ENCODE measurements at regions not wholly inside any gene's neighbourhood (a gene's known extent, or its start where the extent isn't known, plus 50 kb on each side); places are given as distances from the start of the nearest gene placed in this dataset.
A peak's percentile ranks its signal among the peaks of the same experiment; 100 is the strongest.

DNA sequence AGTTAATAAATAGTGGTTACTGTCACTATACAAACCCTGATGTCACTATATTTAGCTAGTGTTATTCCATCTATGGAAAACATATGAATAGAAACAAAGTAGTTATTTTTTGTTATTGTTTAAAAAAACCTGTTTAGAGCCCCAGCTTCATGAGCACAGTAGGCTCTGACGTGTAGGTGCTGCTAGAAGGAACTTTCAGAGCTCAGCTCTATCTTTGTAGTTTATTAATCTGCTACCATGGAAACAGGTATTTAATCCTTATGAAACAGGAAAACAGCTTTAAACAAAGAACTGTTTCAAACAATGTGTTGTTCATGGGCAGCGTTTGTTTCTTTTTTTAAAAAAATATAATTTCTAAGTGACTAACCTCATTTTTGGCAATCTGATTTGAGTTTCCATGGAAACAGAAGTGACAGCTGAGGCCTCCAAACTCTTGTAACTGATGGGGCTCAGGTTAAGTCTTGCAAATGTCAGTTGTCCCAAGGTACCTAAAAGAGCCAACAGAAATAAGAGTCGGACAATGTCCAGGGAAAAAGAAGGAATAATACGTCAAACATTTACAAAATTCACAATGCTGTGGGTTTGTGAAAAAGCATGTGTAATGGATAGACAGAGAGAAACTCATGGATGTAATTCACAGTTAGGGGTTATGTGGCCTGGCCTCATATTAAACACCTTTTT, 162.0 kb upstream of the C21orf91 start:
- no peak for DNase-seq (ENCODE audit: low read depth)

DNA sequence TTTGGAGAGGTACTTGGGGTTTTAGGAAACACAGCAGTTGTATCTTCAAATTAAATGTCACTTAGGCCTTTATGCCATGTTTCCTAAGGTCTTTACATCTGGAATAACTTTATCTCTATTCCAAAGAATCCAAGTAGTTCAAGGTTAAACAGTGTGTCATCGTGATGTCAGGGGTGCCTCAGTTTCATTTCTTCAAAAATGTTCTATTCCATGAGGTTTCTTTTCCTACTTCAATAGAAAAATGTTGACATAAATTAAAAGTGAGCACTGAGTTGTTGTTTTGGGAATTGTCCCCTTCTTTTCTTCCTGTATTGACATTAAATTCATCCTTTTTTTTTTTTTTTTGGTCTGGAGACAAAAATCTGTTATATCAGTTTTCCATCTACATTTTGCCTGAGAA, 160.6 kb upstream of the C21orf91 start:
- DNase-seq (ENCODE audit: low read depth) = no peak

DNA sequence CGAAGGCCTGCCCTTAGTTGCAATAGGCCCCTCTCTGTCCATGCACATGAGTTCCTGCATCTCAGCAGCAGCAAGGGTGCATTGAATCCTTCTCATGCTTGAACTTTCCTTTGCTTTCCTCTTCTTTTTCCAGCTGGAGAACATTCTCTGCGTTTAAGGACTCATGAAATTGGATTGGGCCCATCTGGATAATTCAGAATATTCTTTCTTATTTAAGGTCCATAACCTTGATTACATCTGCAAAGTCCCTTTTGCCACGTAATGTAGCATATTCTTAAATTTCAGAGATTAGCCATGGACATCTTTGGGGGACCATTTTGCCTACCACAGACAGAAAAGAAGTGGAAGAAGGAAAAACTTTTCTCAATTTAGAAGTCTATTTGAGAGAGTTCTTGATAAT, 159.7 kb upstream of the C21orf91 start:
- no peak for DNase-seq (ENCODE audit: low read depth)

DNA sequence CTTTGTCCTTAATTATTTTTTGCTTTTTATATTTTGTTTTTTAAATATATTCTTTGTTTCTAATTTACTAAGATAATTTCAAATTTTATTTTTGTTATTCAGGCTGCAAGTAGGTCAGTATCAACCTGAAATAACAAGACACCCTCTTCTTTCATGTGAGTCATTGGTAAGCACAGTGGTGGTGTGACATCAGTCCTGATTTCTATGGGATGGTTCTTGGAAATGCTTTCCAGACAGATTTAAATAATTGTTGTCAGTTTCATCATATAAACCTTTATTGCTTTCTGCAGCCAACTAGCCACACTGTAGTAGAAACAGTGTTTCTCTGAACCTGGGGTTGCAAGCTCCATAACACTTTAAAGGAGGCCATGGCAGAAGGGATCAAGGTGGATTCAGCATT, 157.5 kb upstream of the C21orf91 start:
- no peak for DNase-seq (ENCODE audit: low read depth)

DNA sequence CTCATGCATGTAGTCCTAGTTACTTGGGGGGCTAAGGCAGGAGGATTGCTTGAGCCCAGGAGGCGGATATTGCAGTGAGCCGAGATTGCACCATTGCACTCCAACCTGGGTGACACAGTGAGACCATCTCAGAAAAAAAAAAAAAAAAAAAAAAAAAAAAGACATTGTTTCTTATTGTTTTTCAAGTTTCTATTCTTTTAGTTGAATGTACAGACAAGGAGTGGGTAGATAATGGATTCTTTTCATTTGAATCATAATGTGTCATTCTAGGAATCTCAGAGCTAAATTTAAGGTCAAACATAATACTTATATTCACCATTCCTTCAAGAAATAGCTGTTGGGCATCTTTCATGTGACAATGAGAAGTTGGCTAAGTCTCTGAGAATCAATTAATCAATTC, 157.0 kb upstream of the C21orf91 start:
- no peak for DNase-seq (ENCODE audit: low read depth)

DNA sequence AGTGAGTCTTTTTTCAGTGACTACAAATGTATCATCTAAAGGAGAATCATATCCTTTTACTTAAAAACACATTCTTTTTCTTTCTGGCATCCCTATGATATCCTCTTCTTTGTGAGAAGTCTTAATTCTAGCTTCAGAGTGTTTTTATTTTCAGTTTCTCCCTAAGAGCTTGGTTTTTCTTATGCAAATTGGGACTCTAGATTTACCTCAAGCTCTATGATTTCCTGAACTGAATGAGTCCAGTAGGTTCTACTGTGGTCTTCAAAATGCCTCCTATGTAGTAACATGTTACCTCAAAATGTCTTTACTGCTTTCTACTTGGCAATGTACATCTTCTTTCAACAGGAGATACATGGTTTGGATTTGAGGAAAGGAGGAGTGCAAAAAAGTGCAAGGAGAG, 148.2 kb upstream of the C21orf91 start:
- no peak for DNase-seq (ENCODE audit: low read depth)

DNA sequence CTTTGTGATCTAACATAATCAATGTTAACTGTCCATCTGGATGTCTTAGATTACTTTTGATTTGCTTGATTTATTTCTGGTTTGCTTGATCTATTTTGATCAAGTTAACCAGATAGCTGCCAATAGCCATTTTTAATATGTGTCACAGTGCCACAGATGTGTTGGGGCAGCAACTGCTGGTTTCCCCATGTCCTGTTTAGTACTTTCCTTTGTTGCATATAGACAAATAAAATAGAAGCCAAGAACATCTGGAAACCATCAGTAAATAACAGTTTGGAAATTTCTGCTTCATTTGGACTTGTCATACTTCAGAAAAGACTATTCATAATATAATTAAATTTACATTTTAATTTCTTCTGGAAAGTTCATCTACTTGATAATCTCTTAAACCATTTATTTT, 145.6 kb upstream of the C21orf91 start:
- no peak for DNase-seq (ENCODE audit: low read depth)

DNA sequence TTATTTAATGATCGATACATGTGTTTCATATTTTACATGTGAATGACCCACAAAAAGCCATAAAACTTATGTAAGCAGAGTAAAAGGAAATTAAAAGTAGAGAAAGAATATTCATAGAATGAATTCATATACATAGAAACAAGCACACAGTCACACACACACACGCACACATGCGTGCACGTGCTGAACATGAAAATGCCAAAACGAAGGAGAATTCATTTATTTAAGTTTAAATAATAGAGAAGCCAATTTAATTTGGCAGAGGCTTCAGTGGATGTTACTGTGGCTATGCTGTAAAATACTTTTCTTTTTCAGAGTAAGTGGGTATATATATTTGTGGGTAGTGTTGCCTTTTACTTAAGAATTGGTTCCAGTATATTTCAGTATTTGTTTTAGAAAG, 145.0 kb upstream of the C21orf91 start:
- no peak for DNase-seq (ENCODE audit: low read depth)

DNA sequence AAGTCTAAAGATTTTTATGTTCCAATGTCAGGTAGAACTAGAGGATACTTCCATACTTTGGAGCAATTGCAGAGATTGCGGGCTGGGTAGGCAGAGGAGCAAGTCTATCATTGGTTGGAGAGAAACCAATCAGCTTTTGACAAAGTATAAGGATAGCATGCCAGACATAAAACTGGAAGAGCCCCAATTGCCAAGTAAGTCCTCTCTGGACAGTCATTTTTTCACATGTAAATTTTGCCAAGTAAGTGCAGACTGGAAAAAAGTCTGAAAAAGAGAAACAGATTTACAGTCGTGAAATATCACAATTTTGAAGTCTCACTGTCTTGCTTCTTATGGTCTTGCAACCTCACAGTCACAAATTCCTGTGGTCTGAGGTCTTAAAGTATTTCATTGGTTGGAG, 131.4 kb upstream of the C21orf91 start:
- no peak for DNase-seq (ENCODE audit: low read depth)

DNA sequence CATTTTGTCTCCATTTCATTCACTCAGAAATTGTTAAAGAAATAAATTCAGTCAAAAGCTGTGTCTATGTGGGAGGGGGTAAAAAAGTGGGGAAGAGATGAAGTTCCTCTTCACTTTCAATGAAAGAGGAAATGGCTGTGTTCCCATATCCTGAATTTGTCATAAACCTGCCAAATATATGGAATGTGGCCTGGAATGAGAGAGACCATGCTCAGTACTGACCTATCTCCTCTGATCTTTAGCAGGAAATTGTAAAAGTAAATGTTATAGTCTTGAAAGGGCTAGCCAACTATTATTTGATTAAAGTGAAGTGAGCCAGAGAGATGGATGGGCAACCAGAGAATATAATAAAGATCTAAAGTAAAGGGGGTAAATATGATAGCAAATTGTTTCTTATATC, 130.3 kb upstream of the C21orf91 start:
- DNase-seq (ENCODE audit: low read depth) = no peak

DNA sequence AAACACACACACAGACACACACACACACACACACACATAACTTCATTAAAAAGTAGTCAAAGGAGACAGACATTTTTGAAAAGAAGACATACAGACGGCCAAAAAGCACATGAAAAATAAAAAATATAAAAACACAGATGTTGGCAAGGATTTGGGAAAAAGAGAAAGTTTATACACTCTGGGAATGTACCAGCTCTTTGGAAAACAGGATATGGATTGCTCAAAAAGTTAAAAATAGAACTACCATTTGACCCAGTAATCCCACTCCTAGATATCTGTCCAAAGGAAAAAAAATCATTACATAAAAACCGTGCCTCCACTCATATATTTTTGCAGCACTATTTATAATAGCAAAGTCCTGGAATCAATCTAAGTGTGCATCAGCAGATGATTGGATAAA, 128.4 kb upstream of the C21orf91 start:
- DNase-seq (ENCODE audit: low read depth) = no peak

DNA sequence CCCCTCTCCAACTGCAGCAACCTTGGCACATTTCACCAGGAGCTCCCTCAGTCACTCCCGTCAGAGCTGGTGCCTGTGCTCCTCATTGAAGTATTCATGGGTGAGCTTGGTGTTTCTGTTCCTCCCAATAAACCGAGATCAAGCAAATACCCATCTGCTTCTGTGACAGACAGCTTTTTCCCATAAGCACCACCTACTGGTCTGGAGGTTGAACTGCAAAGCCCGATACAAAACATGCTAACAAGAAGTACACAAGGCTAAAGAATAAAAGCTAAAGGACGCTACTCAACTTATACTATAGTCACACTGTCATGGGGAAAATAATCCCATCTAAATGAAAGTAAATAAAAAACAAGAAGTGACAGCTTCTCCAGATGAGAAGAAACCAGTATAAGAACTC, 111.9 kb upstream of the C21orf91 start:
- peak; percentile 5 for DNase-seq (ENCODE audit: low read depth)

DNA sequence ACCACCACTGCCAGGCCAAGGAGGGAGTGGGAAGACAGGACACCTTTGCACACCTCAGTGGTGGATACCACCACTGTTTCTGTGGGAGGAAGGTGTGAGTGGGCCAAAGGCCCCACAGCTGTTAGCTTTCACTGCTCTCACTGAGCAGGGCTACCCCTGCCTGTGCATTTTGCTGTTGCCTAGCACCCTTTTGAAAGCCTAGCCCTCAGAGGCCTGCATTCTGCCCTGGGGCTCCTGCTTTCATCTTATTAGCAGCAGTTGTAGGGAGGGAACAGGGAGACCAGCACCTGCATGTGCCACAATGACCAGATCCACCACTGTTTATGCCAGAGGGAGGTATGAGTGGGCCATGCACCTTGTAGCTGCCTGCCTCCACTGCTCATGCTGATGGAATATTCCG, 110.9 kb upstream of the C21orf91 start:
- DNase-seq (ENCODE audit: low read depth) = no peak

DNA sequence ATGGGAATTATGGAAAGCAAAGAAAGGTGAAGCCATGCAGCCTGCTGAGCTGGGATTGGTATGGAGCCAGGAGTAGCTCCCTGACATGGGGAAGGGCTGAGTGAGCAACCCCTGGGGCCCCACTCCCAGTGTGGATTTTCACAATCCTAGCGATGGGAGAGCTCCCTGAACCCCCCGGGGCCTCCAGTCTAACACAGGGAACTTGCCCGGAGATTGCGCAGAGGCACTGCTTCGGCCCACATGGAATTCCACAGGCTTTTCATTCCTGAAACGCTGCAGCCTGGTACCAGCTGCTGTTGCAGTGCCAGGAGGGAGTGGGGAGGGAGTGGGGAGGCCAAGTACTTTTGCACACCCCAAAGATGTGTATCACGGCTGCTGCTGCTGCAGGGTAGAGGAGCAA, 110.4 kb upstream of the C21orf91 start:
- DNase-seq (ENCODE audit: low read depth) = no peak

DNA sequence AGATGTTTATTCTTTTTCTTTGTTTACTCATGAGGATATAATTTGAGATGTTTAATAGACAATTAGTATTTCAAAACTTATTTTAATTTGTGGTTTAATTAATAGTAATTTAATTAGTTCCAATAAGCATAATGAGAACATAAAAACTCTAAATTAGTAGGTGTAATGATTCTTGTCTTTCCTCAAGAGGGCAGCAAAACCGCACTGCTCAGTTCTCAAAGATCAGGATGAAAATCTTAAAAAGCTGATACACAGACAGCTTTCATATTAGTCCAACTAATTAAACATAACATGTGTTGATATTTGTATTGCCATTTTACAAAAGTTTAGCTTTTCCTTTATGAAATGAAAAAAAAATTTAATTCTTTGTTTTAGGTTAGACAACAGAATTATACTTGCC, 106.7 kb upstream of the C21orf91 start:
- DNase-seq (ENCODE audit: low read depth) = peak; percentile 25

DNA sequence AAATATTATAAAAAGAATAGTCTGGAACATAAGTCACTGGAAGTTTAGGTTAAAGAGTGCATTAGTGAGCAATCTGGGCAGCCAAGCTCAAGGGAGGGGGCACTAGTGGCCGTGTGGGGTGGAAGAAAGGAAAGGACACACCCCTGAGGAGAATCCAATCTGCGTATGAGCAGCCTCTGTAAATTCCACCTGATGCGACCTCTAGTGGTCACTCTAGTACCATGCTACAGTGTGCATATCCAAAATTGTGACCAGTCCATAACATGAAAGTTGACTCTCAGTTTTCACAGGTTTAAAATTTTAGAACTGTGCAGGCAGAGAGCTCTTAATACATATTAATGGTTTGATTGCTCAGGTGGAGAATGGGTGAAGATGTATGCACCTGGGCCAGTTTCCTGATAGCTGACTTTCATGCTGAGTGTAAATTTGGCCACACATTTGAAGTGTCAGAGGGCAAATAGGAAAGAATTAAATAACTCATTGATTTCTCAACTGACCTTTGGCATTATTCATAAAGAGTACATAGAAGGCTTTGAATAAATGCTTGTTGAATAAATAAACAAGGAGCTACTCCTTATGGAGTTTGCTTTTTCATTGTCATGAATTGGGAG, 105.9 kb upstream of the C21orf91 start:
- peak; percentile 60 for DNase-seq (ENCODE audit: low read depth)

DNA sequence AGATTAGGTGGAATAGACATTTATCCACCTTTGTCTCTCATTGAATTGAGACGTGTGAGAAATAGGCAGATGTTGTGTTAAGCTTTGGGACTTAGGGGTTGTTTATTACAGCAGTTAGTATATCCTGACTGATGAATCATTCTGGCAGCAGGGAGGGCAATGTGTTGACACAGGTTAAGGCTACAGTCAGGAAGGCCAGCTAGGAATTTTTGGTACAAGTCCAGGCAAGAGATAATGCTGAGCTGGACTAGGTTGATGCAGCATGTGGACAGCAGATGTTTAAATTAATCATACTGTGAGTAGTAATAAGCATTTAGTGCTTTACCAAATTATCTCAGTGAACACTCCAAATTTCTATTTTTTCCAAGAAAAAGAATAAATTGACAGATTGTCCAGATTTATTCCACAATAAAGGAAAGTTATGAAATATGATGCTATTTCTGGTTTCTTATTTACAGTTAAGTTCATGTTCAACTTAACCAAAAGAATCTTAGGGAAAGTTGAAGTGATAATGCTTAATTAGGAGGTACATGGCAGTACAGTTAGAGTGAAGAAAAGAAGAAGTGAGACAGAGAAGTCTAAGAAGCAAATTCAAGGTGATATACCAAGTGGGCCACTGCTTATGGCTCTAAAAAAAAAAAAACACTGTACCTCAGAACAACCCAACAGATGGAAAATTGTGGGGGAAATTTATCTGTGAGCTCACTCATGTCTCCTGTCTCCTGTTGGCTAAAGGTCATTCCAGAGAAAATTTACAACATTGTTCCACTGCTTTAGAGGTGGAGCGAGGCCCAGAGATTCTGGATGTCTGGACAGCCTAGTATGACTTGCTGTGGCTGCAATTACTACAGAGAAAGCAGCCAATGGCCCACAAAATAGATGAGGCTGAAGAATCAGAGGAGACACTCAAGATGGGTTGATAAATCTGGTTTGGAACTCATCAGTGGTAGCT, 102.7 kb upstream of the C21orf91 start:
- peak; percentile 97 for DNase-seq (ENCODE audit: low read depth)

DNA sequence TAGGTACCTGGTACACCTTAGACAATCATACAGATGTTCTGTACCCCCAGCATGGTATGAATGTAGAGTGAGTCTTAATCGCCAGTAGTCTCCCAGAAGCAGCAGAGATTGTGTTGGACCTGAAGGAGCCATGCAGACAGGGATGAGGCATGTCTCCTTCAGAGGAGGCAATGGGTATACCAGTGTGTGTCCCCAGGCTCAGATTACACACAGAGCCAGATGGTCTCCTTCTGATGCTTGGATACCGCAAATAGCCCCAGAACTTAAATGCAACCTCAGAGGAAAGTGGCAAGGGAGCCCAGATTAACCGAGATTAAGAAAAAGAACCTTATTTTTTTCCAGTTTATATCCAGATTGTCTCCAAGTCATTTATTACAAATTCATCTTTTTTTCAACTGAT, 96.8 kb upstream of the C21orf91 start:
- peak; percentile 75 for DNase-seq (ENCODE audit: low read depth)

DNA sequence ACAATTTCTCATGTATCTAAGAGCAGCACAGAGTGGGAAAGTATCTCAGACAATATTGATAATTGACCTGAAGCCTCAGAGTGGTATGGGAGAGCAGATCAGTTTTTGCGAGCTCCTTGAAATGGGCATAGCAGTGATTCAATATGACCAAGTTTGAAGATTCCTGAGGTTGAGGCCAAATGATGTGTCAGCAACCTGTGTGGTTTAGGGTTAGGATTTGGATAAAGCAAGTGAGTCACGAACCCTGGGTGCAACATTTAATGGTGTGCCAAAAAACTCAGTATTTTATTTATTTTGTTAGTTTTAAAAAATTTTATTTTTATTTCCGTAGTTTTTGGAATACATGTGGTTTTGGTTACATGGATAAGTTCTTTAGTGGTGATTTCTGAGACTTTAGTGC, 92.5 kb upstream of the C21orf91 start:
- peak; percentile 70 for DNase-seq (ENCODE audit: low read depth)

DNA sequence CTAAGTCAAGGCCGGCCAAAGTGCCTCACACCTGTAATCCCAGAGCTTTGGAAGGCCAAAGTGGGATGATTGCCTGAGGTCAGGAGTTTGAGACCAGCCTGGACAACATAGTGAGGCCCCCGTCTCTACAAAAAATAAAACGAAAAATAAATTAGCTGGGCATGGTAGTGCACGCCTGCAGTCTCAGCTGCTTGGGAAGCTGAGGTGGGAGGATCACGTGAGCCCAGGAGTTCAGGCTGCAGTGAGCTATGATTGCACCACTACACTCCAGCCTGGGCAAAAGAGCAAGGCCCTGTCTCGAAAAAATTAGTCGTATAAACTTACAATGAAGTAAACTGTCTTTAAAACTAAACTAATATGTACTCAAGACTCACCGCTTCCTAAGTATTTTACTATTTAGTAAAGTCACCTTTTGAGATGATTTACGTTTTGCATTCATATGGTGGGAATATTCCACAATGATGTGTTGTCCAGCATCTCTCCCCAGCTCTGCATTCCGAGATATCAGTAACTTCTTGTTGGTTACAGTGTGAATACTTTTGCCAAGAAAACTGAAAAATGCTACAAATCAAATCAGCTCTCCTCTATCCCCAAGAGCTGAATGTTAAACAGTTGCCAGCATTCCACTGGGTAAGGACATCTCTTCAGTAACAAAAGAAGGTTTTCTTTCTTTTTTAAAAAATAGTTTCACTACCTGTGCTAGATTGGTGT, 84.9 kb upstream of the C21orf91 start:
- no peak for DNase-seq (ENCODE audit: low read depth)

DNA sequence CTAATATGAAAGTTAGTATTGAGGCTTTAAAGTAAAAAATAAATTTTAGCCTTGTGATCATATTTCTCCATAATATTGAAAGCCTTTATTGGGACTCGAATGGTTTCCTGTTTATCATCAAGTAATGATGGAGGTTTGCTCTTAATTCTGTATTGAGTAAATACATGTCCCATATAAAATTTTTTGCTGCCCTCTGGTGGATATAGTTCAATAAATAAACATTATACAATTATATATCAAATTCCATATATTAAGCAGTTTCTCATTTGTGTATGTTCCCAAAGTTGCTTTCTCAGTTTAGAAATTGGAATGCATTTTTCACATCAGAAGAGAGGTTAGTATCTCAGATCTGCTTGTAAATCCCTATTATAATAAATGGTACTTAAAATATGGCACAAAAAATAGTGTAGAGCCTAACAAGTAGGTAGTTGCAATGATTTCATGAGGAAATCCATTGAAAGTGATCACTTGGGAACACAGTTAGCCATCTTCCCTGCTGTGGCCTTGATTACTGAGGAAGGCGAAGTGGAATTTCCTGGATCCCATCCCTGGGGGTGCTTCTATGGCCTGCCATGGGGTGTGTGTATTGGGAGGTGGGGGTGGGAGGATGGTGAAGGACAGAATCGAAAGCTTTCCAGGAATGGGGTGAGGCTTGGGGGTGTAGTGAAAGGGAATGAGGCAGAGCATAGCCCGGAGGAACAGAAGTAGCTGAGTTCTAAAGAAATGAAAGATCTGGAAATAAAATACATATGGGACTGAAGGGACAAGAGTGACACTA, 84.1 kb upstream of the C21orf91 start:
- peak; percentile 49 for DNase-seq (ENCODE audit: low read depth)
